ENCODE measurements at regions not wholly inside any gene's neighbourhood (a gene's known extent, or its start where the extent isn't known, plus 50 kb on each side); places are given as distances from the start of the nearest gene placed in this dataset.

DNA sequence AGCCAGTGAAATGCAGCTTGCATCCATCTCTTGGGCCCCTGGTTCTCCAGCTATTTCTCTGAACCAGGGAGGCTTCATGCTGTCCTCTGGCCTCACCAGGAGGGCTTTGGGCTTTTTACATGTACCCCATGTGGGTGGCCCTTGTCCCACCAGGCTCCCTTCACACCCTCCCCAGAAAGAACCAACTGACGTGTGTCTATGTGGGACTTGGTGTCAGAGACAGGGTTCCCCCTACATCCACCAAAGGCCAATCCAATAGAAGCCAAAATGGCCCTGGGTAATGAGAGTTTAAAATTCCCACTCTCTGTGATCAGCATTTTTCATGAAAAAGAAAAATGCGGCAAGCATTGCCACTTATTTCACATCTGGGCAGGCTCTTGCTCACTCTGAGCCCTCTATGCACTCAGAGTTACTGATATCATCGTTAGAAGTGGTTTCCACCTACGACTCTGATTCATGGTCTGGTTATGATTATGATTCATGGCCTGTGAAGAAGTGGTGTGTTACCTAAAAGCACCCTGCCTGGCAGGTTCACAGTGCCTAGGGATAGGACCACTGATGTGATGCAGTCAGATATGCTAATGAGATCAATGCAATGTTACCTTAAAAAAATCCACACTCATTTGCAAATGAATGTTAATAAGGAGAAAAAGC, 133.5 kb downstream of the BUB3 start:
- no peak for DNase-seq
- TF ChIP-seq POLR2A (IDR thresholded peaks at IDR 0.05) = no peak
- TF ChIP-seq, protein P1, sequence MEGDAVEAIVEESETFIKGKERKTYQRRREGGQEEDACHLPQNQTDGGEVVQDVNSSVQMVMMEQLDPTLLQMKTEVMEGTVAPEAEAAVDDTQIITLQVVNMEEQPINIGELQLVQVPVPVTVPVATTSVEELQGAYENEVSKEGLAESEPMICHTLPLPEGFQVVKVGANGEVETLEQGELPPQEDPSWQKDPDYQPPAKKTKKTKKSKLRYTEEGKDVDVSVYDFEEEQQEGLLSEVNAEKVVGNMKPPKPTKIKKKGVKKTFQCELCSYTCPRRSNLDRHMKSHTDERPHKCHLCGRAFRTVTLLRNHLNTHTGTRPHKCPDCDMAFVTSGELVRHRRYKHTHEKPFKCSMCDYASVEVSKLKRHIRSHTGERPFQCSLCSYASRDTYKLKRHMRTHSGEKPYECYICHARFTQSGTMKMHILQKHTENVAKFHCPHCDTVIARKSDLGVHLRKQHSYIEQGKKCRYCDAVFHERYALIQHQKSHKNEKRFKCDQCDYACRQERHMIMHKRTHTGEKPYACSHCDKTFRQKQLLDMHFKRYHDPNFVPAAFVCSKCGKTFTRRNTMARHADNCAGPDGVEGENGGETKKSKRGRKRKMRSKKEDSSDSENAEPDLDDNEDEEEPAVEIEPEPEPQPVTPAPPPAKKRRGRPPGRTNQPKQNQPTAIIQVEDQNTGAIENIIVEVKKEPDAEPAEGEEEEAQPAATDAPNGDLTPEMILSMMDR (IDR thresholded peaks at IDR 0.05) = no peak
- WGBS, 2 donors = 51 to 62% methylated on average over 3 to 4 of the region's 4 CpGs

GRCh38 chr10:123289432-123289831, 135.2 kb downstream of the BUB3 start:
- no peak overlapping the region for H3K4me3 ChIP-seq
- no peaks in the 10 kb centered on the region for H3K27me3 ChIP-seq
- intact Hi-C loops (cut with DNase I) = no loop called here
- no peaks in the 10 kb centered on the region for H3K4me1 ChIP-seq
- no peak for DNase-seq
- whole genome bisulfite sequencing, 2 donors = 72 to 73% methylated on average over 1 of the region's 1 CpG
- H3K9me3 ChIP-seq = no peaks in the 10 kb centered on the region
- no peak overlapping the region for H3K27ac ChIP-seq
- TF ChIP-seq, protein P1 (IDR thresholded peaks at IDR 0.05) = no peak
- TF ChIP-seq POLR2A (IDR thresholded peaks at IDR 0.05) = no peak
- H3K36me3 ChIP-seq = no peaks in the 10 kb centered on the region

More for the DNA sequence above, 133.5 kb downstream of the BUB3 start:
- Histone ChIP-seq H3K4me3 (no peak overlapping the region), H3K4me1 (no peaks in the 10 kb centered on the region), H3K27ac (no peak overlapping the region), H3K36me3 (no peaks in the 10 kb centered on the region), H3K9me3 (no peaks in the 10 kb centered on the region), H3K27me3 (no peaks in the 10 kb centered on the region)
- intact Hi-C loops (cut with DNase I) = no loop called here

GRCh38 chr10:123294109-123294508, 139.9 kb downstream of the BUB3 start:
- intact Hi-C loops (cut with DNase I) = no loop called here
- no peaks in the 10 kb centered on the region for H3K36me3 ChIP-seq
- TF ChIP-seq, protein P1 (IDR thresholded peaks at IDR 0.05) = no peak
- TF ChIP-seq POLR2A (IDR thresholded peaks at IDR 0.05) = no peak
- no peaks in the 10 kb centered on the region for H3K4me1 ChIP-seq
- no peaks in the 10 kb centered on the region for H3K9me3 ChIP-seq
- no peak for DNase-seq
- no peak overlapping the region for H3K27ac ChIP-seq
- 61 to 70% methylated on average over 5 of the region's 5 CpGs for WGBS, 2 donors
- no peaks in the 10 kb centered on the region for H3K27me3 ChIP-seq
- no peak overlapping the region for H3K4me3 ChIP-seq

- H3K4me1 ChIP-seq = no peaks in the 10 kb centered on the region
Measured at GRCh38 chr10:123294886-123295285, 140.7 kb downstream of the BUB3 start.

DNA sequence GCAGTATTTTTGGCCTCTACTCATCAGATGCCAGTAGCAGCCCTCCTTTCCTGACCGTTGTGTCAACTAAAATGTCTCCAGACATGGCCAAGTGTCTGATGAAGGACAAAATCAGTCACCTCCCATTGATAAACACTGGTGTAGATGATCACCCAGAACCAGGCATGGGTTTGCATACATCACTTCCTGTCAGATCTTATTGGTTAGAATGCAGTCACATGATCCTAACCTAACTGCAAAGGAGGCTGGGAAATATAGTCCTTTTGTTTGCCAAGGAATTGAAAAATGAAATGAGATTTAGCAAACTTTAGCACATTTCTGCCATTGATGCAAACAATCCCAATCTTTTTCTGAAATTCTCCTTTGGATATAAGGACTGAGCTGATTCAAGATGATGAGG, 141.4 kb downstream of the BUB3 start:
- no CpG with 5 or more reads among the region's 1 CpG for WGBS, 2 donors
- intact Hi-C loops (cut with DNase I) = no loop called here
- no peaks in the 10 kb centered on the region for H3K9me3 ChIP-seq

More at GRCh38 chr10:123294886-123295285, 140.7 kb downstream of the BUB3 start:
- WGBS, 2 donors = 71 to 76% methylated on average over 4 of the region's 4 CpGs
- TF ChIP-seq, protein P1 (IDR thresholded peaks at IDR 0.05) = no peak
- TF ChIP-seq POLR2A (IDR thresholded peaks at IDR 0.05) = no peak
- Histone ChIP-seq H3K27me3 (no peaks in the 10 kb centered on the region), H3K36me3 (no peaks in the 10 kb centered on the region), H3K4me3 (no peak overlapping the region), H3K9me3 (no peaks in the 10 kb centered on the region), H3K27ac (no peak overlapping the region)
- no peak for DNase-seq
- intact Hi-C loops (cut with DNase I) = no loop called here

More for the DNA sequence above, 141.4 kb downstream of the BUB3 start:
- TF ChIP-seq POLR2A (IDR thresholded peaks at IDR 0.05) = no peak
- TF ChIP-seq, protein P1 (IDR thresholded peaks at IDR 0.05) = no peak
- no peak overlapping the region for H3K27ac ChIP-seq
- H3K27me3 ChIP-seq = no peaks in the 10 kb centered on the region
- no peak overlapping the region for H3K4me3 ChIP-seq
- no peaks in the 10 kb centered on the region for H3K4me1 ChIP-seq
- no peak for DNase-seq
- no peaks in the 10 kb centered on the region for H3K36me3 ChIP-seq

Measured in esophagus squamous epithelium (tissue), 5 donors.